Breast epithelium (tissue), 4 donors: ENCODE measurements at regions not wholly inside any gene's neighbourhood (a gene's known extent, or its start where the extent isn't known, plus 50 kb on each side); places are given as distances from the start of the nearest gene placed in this dataset.
A peak's percentile ranks its signal among the peaks of the same experiment; 100 is the strongest.

ENCODE experiments used
- DNase-seq, 2 donors: peaks; one replicate each; pipeline ENCODE4 v3.0.0-alpha.2; 2019; ENCODE audit warnings: low spot score in 2 of 2
- H3K27ac ChIP-seq, 2 donors: fragments of 200-600 bp; sonication (generic) in 1 of 2; one replicate each; pipeline ENCODE4 v1.5.1; 2016 to 2019; ENCODE audit warnings: mild to moderate bottlenecking in 1 of 2
- H3K27me3 ChIP-seq, 2 donors: fragments of 200-600 bp; sonication (generic) in 1 of 2; one replicate each; pipeline versions ENCODE4 v1.5.1 to v1.6.0; 2017 to 2019; ENCODE audit warnings: control low read depth in 1 of 2, mild to moderate bottlenecking in 1 of 2
- H3K36me3 ChIP-seq: fragments of 200-600 bp; one replicate; pipeline ENCODE4 v1.5.1; 2019
- H3K4me1 ChIP-seq, 2 donors: fragments of 200-600 bp; sonication (generic); one replicate each; pipeline ENCODE4 v1.5.1; 2016 to 2019; ENCODE audit warnings: control low read depth in 1 of 2
- H3K4me3 ChIP-seq, 3 donors: fragments of 200-600 bp; sonication (generic); 1 replicate in 2 of 3; 2 replicates in 1 of 3; pipeline ENCODE4 v1.5.1; 2016 to 2019; ENCODE audit warnings: mild to moderate bottlenecking in 3 of 3, moderate library complexity in 2 of 3
- H3K9me3 ChIP-seq, 2 donors: fragments of 200-600 bp; sonication (generic) in 1 of 2; one replicate each; pipeline ENCODE4 v1.5.1; 2016 to 2019; ENCODE audit warnings: control low read depth in 1 of 2
- POLR2A ChIP-seq: fragments of 450-650 bp; IDR thresholded peaks from one replicate; pipeline ENCODE4 v1.6.1; 2016; ENCODE audit warnings: antibody characterized with exemption, mild to moderate bottlenecking, moderate library complexity
- POLR2AphosphoS5 ChIP-seq, 3 donors: sonication (generic); formaldehyde crosslinking; IDR thresholded peaks; one replicate each; pipeline ENCODE4 v1.6.1; 2017; ENCODE audit warnings: antibody characterized with exemption in 3 of 3
- intact Hi-C: fragments of 100-400 bp; cut with DNase I; formaldehyde crosslinking; loops from one replicate; pipeline ENCODE4 v1.15.1; 2023; ENCODE audit warnings: low total_unique reads
- TF ChIP-seq, protein P1 (sequence below), 3 donors: fragments of 450-650 bp; IDR thresholded peaks; one replicate each; pipeline ENCODE4 v1.5.1; 2016 to 2017; ENCODE audit warnings: antibody characterized with exemption in 3 of 3, mild to moderate bottlenecking in 3 of 3, moderate library complexity in 3 of 3

DNA sequence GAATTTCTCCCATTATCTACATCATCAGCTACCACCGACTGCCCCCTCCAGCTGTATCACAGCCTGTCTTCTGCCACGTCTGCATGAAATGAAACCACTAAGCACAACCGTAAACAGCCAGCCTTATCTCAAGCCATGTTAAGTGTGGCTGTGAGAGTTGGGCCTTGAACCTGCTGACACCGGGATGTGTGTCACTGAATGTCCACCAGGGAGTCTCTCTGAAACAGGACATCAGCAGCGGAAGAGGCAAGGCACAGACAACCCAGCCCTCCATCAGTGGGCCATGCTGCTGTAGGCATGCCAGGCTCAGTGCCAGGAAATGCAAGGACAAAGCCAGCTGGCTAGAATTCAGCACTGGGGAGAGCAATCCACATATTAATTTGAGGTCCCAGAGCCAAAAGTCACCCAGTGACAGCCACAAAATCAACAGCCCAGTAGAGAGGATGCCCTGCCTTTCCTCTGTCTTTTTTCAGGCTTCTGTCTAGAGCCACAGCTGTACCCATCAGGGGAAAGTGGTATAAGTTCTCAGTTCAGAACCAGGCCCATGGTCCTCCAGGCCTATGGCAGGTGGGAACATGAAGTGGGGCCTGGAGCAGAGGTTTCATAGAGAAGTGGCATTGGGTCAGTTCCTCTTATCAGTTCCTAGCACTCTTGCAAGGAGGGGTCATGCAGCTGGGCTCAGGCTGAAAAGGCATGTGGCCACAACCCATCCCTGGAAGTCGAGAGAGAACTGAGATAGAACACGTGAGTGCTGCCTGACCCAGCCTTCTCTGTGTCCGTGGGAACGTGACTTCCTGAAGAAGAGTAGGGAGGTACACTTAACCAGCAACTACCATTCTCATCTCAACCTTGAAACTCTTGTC lies 199.4 kb downstream of the ESM1 start:
- H3K27ac ChIP-seq = peak overlapping the region in 1 of 2 donors; percentile 43
- H3K27me3 ChIP-seq = no peaks in the 10 kb centered on the region
- H3K4me1 ChIP-seq = no peaks in the 10 kb centered on the region
- peak in 1 of 2 donors; percentile 66 for DNase-seq
- no peaks in the 10 kb centered on the region for H3K36me3 ChIP-seq
- H3K4me3 ChIP-seq = no peak overlapping the region
- no peaks in the 10 kb centered on the region for H3K9me3 ChIP-seq
- intact Hi-C loops = no loop called here
- no peak for TF ChIP-seq POLR2A
- TF ChIP-seq, protein P1, sequence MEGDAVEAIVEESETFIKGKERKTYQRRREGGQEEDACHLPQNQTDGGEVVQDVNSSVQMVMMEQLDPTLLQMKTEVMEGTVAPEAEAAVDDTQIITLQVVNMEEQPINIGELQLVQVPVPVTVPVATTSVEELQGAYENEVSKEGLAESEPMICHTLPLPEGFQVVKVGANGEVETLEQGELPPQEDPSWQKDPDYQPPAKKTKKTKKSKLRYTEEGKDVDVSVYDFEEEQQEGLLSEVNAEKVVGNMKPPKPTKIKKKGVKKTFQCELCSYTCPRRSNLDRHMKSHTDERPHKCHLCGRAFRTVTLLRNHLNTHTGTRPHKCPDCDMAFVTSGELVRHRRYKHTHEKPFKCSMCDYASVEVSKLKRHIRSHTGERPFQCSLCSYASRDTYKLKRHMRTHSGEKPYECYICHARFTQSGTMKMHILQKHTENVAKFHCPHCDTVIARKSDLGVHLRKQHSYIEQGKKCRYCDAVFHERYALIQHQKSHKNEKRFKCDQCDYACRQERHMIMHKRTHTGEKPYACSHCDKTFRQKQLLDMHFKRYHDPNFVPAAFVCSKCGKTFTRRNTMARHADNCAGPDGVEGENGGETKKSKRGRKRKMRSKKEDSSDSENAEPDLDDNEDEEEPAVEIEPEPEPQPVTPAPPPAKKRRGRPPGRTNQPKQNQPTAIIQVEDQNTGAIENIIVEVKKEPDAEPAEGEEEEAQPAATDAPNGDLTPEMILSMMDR (IDR thresholded peaks at IDR 0.05) = peak in 1 of 3 donors; percentile 19
- TF ChIP-seq POLR2AphosphoS5 (IDR thresholded peaks at IDR 0.05) = no peak

DNA sequence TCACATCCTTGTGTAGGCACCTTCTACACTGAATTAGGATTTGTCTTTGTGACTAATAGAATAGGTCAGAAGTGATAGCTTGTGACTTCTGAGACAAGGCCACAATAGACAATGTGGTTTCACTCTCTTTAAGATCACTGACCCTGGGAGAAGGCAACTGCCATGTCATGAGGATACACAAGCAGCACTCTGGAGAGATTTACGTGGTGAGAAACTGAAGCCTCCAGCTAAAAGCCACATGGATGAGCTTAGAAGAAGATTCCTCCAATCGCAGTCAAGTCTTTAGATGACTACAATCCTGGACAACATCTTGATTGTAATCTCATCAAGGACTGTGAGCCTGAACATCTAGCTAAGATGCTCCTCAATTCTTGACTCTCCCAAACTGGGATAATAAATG lies 206.6 kb downstream of the ESM1 start:
- no peaks in the 10 kb centered on the region for H3K4me1 ChIP-seq
- no peak overlapping the region for H3K27ac ChIP-seq
- no peaks in the 10 kb centered on the region for H3K36me3 ChIP-seq
- no peak overlapping the region for H3K4me3 ChIP-seq
- TF ChIP-seq, protein P1 (IDR thresholded peaks at IDR 0.05) = no peak
- TF ChIP-seq POLR2AphosphoS5 (IDR thresholded peaks at IDR 0.05) = no peak
- TF ChIP-seq POLR2A = no peak
- DNase-seq = no peak
- no peaks in the 10 kb centered on the region for H3K27me3 ChIP-seq
- H3K9me3 ChIP-seq = no peaks in the 10 kb centered on the region
- intact Hi-C loops = no loop called here

DNA sequence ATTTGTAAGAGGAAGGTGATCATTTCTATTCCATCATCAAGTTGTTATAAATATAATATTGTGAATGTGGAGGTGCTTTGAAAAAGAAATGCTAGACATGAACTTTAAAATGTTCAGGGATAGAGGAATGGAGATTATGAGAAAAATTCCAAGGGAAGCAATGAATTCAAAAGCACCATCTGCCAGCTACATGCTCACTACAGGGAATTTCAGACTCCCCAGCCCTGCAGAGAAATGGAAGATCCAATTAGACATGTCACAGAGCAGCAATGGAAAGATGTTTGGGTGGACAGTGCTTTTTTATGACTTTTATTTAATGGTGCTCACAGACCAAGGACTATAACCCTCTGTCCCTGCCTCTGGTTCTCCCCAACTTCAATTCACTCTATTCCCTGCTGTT lies 209.7 kb downstream of the ESM1 start:
- Histone ChIP-seq H3K27ac (no peak overlapping the region), H3K9me3 (no peaks in the 10 kb centered on the region), H3K4me3 (no peak overlapping the region), H3K27me3 (no peaks in the 10 kb centered on the region), H3K4me1 (no peaks in the 10 kb centered on the region), H3K36me3 (no peaks in the 10 kb centered on the region)
- intact Hi-C loops = no loop called here
- TF ChIP-seq, protein P1 (IDR thresholded peaks at IDR 0.05) = no peak
- no peak for TF ChIP-seq POLR2A
- TF ChIP-seq POLR2AphosphoS5 (IDR thresholded peaks at IDR 0.05) = no peak
- no peak for DNase-seq

DNA sequence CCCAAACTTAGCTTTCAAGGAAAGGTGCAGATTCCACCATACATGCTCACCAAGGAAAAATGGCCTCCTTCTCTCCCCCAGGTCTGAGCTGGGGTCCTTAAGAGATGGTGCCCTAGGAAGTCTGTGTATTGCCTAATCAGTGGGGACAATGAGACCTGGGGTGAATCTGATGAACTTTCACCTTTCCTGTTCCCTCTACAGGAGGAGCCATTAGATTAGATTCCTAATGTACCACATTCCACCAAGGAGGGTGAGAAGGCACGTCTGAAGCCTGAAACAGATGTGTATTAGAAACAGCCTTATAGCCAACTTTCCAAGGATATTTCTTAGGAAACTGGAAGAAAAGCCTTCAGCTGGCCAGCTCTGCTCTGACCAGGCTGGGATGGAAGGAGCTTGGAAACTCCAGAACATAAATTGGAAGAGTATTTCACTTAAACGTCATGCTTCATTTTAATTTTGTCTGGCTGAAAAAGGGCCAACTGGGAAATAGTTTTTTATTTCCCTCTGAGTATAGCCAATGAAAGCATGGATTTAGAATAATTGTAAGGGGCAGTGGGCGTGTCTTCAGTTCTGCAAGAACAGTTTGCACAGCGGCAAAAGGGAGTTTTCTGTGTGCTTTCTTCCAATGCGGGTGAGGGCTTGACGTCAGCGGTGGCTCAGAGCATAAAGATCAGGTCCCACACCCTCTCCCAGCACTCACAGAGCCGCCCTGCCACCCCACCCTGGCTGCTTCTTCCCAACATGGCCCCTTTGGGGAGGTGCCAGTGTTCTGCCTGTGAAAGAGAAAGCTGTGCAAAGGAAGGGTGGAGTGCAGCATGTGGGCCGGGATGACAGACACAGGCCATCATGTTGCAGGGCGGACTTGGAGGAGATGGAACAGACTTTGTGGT lies 210.9 kb downstream of the ESM1 start:
- TF ChIP-seq POLR2A = no peak
- no peak for TF ChIP-seq POLR2AphosphoS5 (IDR thresholded peaks at IDR 0.05)
- TF ChIP-seq, protein P1 (IDR thresholded peaks at IDR 0.05) = no peak
- Histone ChIP-seq H3K4me3 (no peak overlapping the region), H3K27me3 (no peaks in the 10 kb centered on the region), H3K36me3 (no peaks in the 10 kb centered on the region), H3K9me3 (no peaks in the 10 kb centered on the region), H3K4me1 (no peaks in the 10 kb centered on the region), H3K27ac (no peak overlapping the region)
- intact Hi-C loops = no loop called here
- DNase-seq = peak in 1 of 2 donors; percentile 54

DNA sequence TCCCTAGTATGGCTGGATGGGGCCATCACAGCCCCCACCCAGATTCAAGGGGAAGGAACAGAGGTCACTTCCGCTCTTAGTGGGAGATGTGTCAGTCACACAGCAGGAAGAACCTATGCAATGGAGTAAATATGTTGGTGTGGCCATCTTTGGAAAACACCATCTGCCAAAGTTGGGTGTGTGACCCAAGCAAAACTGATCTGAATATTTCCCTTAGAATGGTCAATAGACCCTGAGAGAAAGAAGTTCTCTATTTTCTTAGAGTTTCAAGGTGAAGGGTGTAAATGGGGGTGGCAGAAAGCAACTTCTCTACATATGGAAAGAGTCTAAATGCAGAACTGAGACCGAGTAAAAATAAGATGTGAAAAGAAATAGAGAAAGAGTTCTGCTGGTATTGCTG lies 212.7 kb downstream of the ESM1 start:
- Histone ChIP-seq H3K27me3 (no peaks in the 10 kb centered on the region), H3K9me3 (no peaks in the 10 kb centered on the region), H3K4me1 (no peaks in the 10 kb centered on the region), H3K36me3 (no peaks in the 10 kb centered on the region), H3K27ac (no peak overlapping the region), H3K4me3 (no peak overlapping the region)
- intact Hi-C loops = no loop called here
- no peak for DNase-seq
- no peak for TF ChIP-seq POLR2AphosphoS5 (IDR thresholded peaks at IDR 0.05)
- no peak for TF ChIP-seq POLR2A
- TF ChIP-seq, protein P1 (IDR thresholded peaks at IDR 0.05) = no peak
